GM12878 (cell line): ENCODE measurements at regions not wholly inside any gene's neighbourhood (a gene's known extent, or its start where the extent isn't known, plus 50 kb on each side); places are given as distances from the start of the nearest gene placed in this dataset.

Source experiments
- ATF3 ChIP-seq: IDR thresholded peaks from 2 replicates; pipeline ENCODE4 v1.6.1; 2011; ENCODE audit warnings: low read depth, mild to moderate bottlenecking, low read length, moderate library complexity, borderline replicate concordance; ENCODE audit errors: extremely low read depth
- CTCF ChIP-seq, 3 experiments: IDR thresholded peaks in 2 of 3; conservative IDR thresholded peaks in 1 of 3; 2 replicates each; pipeline ENCODE4 v1.5.1; 2011; ENCODE audit warnings: low read depth in 3 of 3, low read length in 3 of 3, mild to moderate bottlenecking in 3 of 3, control low read depth in 2 of 3, moderate library complexity in 2 of 3, inconsistent platforms in 1 of 3, mixed read lengths in 1 of 3; ENCODE audit not compliant: control insufficient read depth in 2 of 3, insufficient read depth in 1 of 3; ENCODE audit errors: extremely low read depth in 1 of 3
- KDM1A ChIP-seq: fragments of 200-600 bp; sonication (generic); IDR thresholded peaks from 2 replicates; pipeline ENCODE4 v1.6.1; 2016; ENCODE audit warnings: borderline replicate concordance
- POLR2AphosphoS2 ChIP-seq: IDR thresholded peaks from 2 replicates; pipeline ENCODE4 v1.6.1; 2011; ENCODE audit warnings: low read depth, mild to moderate bottlenecking, low read length, improper control_type of control experiment, moderate library complexity
- RAD51 ChIP-seq: fragments of 450-650 bp; IDR thresholded peaks from 2 replicates; pipeline ENCODE4 v1.6.1; 2016; ENCODE audit warnings: moderate library complexity, mild to moderate bottlenecking, inconsistent platforms
- SMARCA5 ChIP-seq: fragments of 450-650 bp; IDR thresholded peaks from 2 replicates; pipeline ENCODE4 v1.6.1; 2017; ENCODE audit warnings: mild to moderate bottlenecking
- ZNF274 ChIP-seq: IDR thresholded peaks from one replicate; pipeline ENCODE4 v1.8.0; 2011; ENCODE audit not compliant: insufficient read length, insufficient read depth

- no peak for TF ChIP-seq KDM1A
- TF ChIP-seq RAD51 = no peak
- TF ChIP-seq CTCF (IDR thresholded peaks at IDR 0.05 in 2 of 3, conservative IDR thresholded peaks at IDR 0.05 in 1 of 3; ENCODE audit: control insufficient read depth in 2 of 3, extremely low read depth in 1 of 3, insufficient read depth in 1 of 3, low read depth in 3 of 3, low read length in 3 of 3) = no peak
- no peak for TF ChIP-seq ATF3
- TF ChIP-seq SMARCA5 = no peak
- no peak for TF ChIP-seq ZNF274
- no peak for TF ChIP-seq POLR2AphosphoS2
Measured at GRCh38 chr9:7316166-7316795, 483.3 kb downstream of the DMAC1 start.
